CD14-positive monocyte (primary cell): ENCODE measurements at regions not wholly inside any gene's neighbourhood (a gene's known extent, or its start where the extent isn't known, plus 50 kb on each side); places are given as distances from the start of the nearest gene placed in this dataset.

ENCODE experiments used
- DNase-seq, 3 donors: peaks; one replicate each; pipeline ENCODE4 v3.0.0-alpha.2; 2011 to 2022
- H2AFZ ChIP-seq: 2 replicates; pipeline ENCODE4 v1.6.0; 2012; ENCODE audit warnings: mild to moderate bottlenecking, low read depth, low read length, inconsistent platforms; ENCODE audit not compliant: insufficient read depth, poor library complexity, severe bottlenecking
- H3K27ac ChIP-seq, 2 donors: 1 replicate in 1 of 2; 2 replicates in 1 of 2; pipeline ENCODE4 v1.5.1; 2012 to 2013; ENCODE audit warnings: low read length in 2 of 2, control low read depth in 1 of 2, inconsistent platforms in 1 of 2, low read depth in 1 of 2, mild to moderate bottlenecking in 1 of 2
- H3K27me3 ChIP-seq, 2 donors: one replicate each; pipeline versions ENCODE4 v1.6.0 to v1.6.1; 2011 to 2013; ENCODE audit warnings: low read length in 2 of 2; ENCODE audit not compliant: control insufficient read depth in 2 of 2, insufficient read depth in 2 of 2
- H3K36me3 ChIP-seq, 2 donors: replicated peaks in 1 of 2; 1 replicate in 1 of 2; 2 replicates in 1 of 2; pipeline versions ENCODE4 v1.5.1 to v1.6.1; 2012 to 2013; ENCODE audit warnings: low read length in 2 of 2, control low read depth in 1 of 2, inconsistent platforms in 1 of 2, mild to moderate bottlenecking in 1 of 2; ENCODE audit not compliant: insufficient read depth in 2 of 2, control insufficient read depth in 1 of 2
- H3K4me1 ChIP-seq, 2 donors: 1 replicate in 1 of 2; 2 replicates in 1 of 2; pipeline versions ENCODE4 v1.5.1 to v1.6.1; 2012 to 2013; ENCODE audit warnings: low read length in 2 of 2, control low read depth in 1 of 2, inconsistent platforms in 1 of 2, mild to moderate bottlenecking in 1 of 2, moderate library complexity in 1 of 2; ENCODE audit not compliant: insufficient read depth in 2 of 2, control insufficient read depth in 1 of 2
- H3K4me2 ChIP-seq: replicated peaks from 2 replicates; pipeline ENCODE3; 2012; ENCODE audit warnings: low read length, moderate library complexity, mild to moderate bottlenecking; ENCODE audit not compliant: poor library complexity, severe bottlenecking; ENCODE audit errors: extremely low read depth
- H3K4me3 ChIP-seq, 3 experiments: fragments of 200-600 bp in 1 of 3; sonication (generic) in 1 of 3; replicated peaks in 1 of 3; 1 replicate in 2 of 3; 2 replicates in 1 of 3; pipeline ENCODE4 v1.5.1; 2011 to 2013; ENCODE audit warnings: low read length in 3 of 3, mild to moderate bottlenecking in 3 of 3, control low read depth in 2 of 3, low read depth in 2 of 3, inconsistent platforms in 1 of 3, moderate library complexity in 1 of 3
- H3K79me2 ChIP-seq: 2 replicates; pipeline ENCODE4 v1.6.0; 2012; ENCODE audit warnings: mild to moderate bottlenecking, control low read depth, inconsistent platforms, low read length, moderate library complexity; ENCODE audit not compliant: insufficient read depth
- H3K9ac ChIP-seq: 2 replicates; pipeline ENCODE4 v1.6.0; 2017; ENCODE audit warnings: low read length, mild to moderate bottlenecking; ENCODE audit not compliant: insufficient read depth, poor library complexity, severe bottlenecking
- H3K9me3 ChIP-seq, 2 donors: replicated peaks in 1 of 2; 1 replicate in 1 of 2; 2 replicates in 1 of 2; pipeline versions ENCODE4 v1.5.1 to v1.6.1; 2012 to 2013; ENCODE audit warnings: low read length in 2 of 2, control low read depth in 1 of 2; ENCODE audit not compliant: control insufficient read depth in 1 of 2, insufficient read depth in 1 of 2
- H4K20me1 ChIP-seq: 2 replicates; pipeline ENCODE4 v1.6.0; 2012; ENCODE audit warnings: mild to moderate bottlenecking, low read length, control low read depth, moderate library complexity; ENCODE audit not compliant: insufficient read depth
- H3K27ac Mint-ChIP-seq, 7 donors: one replicate each; pipeline ENCODE4 v1.8.0; 2020; ENCODE audit warnings: mild to moderate bottlenecking in 7 of 7, mixed read lengths in 7 of 7, moderate library complexity in 6 of 7, inconsistent platforms in 2 of 7
- H3K27me3 Mint-ChIP-seq, 3 donors: one replicate each; pipeline ENCODE4 v1.8.0; 2021 to 2022; ENCODE audit warnings: low read depth in 3 of 3, mild to moderate bottlenecking in 3 of 3, mixed read lengths in 3 of 3, moderate library complexity in 3 of 3, inconsistent platforms in 1 of 3
- H3K36me3 Mint-ChIP-seq, 2 donors: one replicate each; pipeline ENCODE4 v1.8.0; 2020; ENCODE audit warnings: mixed read lengths in 2 of 2, inconsistent platforms in 1 of 2, mild to moderate bottlenecking in 1 of 2
- H3K4me1 Mint-ChIP-seq: one replicate; pipeline ENCODE4 v1.8.0; 2020; ENCODE audit warnings: mild to moderate bottlenecking, mixed read lengths
- H3K4me3 Mint-ChIP-seq, 2 donors: one replicate each; pipeline ENCODE4 v1.8.0; 2020; ENCODE audit warnings: mild to moderate bottlenecking in 2 of 2, mixed read lengths in 2 of 2, moderate library complexity in 1 of 2
- H3K9me3 Mint-ChIP-seq, 7 donors: one replicate each; pipeline ENCODE4 v1.8.0; 2020 to 2022; ENCODE audit warnings: mixed read lengths in 7 of 7, mild to moderate bottlenecking in 6 of 7, moderate library complexity in 6 of 7, inconsistent platforms in 2 of 7
- WGBS: methylation state at CpG from one replicate; pipeline ENCODE4 v1.1.5; 2013; ENCODE audit warnings: missing lambda C conversion rate; ENCODE audit not compliant: insufficient coverage; 5-methylcytosine and 5-hydroxymethylcytosine counted together
- intact Hi-C, 2 donors: fragments of 100-400 bp; cut with micrococcal nuclease; formaldehyde crosslinking; loops; one replicate each; pipeline versions ENCODE4 v1.15.0 to v1.15.1; 2023
- TF ChIP-seq, protein P1 (sequence below): fragments of 200-600 bp; IDR thresholded peaks from one replicate; pipeline ENCODE4 v1.8.0; 2022; ENCODE audit warnings: antibody characterized with exemption, mild to moderate bottlenecking

DNA sequence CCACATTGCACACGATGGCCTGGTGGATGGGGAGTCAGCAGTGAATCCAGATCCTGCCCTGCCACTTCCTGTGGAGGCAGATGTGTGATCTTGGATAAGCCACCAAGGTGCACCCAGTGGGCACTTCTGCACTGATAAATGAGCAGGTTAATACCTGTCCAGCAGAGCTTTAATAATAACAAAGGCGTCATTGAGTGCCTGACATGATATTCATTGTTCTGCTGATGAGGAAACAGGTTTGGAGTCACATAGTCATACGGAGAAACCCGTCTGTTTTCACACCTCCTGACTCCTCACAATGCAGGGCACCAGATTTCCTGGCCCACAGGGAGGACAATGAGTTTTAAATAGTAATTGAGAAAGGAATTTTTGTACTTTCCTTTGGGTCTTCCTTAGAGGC is 324.6 kb upstream of the CDH5 start:
- Histone ChIP-seq H3K4me2 (no peak overlapping the region), H3K9me3 (no peaks in the 10 kb centered on the region), H3K4me3 (no peak overlapping the region), H4K20me1 (no peaks in the 10 kb centered on the region), H3K9ac (no peak overlapping the region), H3K36me3 (no peaks in the 10 kb centered on the region), H3K27me3 (peaks cover 0 to 5% of the 10 kb centered on the region in 2 donors), H2AFZ (no peak overlapping the region), H3K79me2 (no peaks in the 10 kb centered on the region), H3K27ac (no peak overlapping the region), H3K4me1 (no peaks in the 10 kb centered on the region)
- peaks cover 0 to 2% (median under 1%) of the 10 kb centered on the region in 7 donors for H3K9me3 Mint-ChIP-seq
- WGBS = 88% methylated on average over 1 of the region's 4 CpGs
- H3K36me3 Mint-ChIP-seq = no peaks in the 10 kb centered on the region
- no peak overlapping the region for H3K4me3 Mint-ChIP-seq
- TF ChIP-seq, protein P1, sequence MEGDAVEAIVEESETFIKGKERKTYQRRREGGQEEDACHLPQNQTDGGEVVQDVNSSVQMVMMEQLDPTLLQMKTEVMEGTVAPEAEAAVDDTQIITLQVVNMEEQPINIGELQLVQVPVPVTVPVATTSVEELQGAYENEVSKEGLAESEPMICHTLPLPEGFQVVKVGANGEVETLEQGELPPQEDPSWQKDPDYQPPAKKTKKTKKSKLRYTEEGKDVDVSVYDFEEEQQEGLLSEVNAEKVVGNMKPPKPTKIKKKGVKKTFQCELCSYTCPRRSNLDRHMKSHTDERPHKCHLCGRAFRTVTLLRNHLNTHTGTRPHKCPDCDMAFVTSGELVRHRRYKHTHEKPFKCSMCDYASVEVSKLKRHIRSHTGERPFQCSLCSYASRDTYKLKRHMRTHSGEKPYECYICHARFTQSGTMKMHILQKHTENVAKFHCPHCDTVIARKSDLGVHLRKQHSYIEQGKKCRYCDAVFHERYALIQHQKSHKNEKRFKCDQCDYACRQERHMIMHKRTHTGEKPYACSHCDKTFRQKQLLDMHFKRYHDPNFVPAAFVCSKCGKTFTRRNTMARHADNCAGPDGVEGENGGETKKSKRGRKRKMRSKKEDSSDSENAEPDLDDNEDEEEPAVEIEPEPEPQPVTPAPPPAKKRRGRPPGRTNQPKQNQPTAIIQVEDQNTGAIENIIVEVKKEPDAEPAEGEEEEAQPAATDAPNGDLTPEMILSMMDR = no peak
- H3K27ac Mint-ChIP-seq = no peak overlapping the region
- peaks cover 5 to 7% (median 6%) of the 10 kb centered on the region in 3 donors for H3K27me3 Mint-ChIP-seq
- no peaks in the 10 kb centered on the region for H3K4me1 Mint-ChIP-seq
- DNase-seq = no peak
- intact Hi-C loops = no loop called here

DNA sequence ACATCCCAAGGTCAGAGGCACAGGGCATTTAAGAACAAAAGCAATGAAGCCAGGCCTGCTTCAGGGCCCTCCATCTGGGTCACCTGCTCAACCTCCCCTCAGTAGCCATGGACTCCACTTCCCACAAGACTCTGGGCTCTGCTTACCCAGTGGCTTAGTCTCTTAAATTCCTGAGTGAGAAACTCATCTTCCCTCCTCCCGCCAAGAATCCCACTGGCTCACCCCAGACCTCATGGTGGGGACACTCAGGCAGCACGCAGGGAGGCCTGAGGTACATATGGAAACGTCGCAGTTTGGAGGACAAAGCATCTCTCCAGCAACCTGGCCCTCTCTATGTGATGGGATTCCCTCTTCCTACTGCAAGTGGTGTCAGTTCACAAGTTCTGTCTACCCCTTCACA is 326.7 kb upstream of the CDH5 start:
- Histone ChIP-seq H3K9me3 (no peaks in the 10 kb centered on the region), H3K4me3 (no peak overlapping the region), H2AFZ (no peak overlapping the region), H3K27me3 (peaks cover 0 to 5% of the 10 kb centered on the region in 2 donors), H3K79me2 (no peaks in the 10 kb centered on the region), H3K36me3 (no peaks in the 10 kb centered on the region), H3K4me2 (no peak overlapping the region), H3K27ac (no peak overlapping the region), H3K9ac (no peak overlapping the region), H3K4me1 (no peaks in the 10 kb centered on the region), H4K20me1 (no peaks in the 10 kb centered on the region)
- Mint-ChIP-seq H3K36me3 (no peaks in the 10 kb centered on the region), H3K9me3 (peaks cover 0 to 1% (median 0%) of the 10 kb centered on the region in 7 donors), H3K4me3 (no peak overlapping the region), H3K27me3 (peaks cover 6 to 7% (median 6%) of the 10 kb centered on the region in 3 donors), H3K4me1 (no peaks in the 10 kb centered on the region), H3K27ac (no peak overlapping the region)
- intact Hi-C loops = no loop called here
- WGBS = 86% methylated on average over 4 of the region's 4 CpGs
- no peak for DNase-seq
- TF ChIP-seq, protein P1 = no peak
